ENCODE measurements at regions not wholly inside any gene's neighbourhood (a gene's known extent, or its start where the extent isn't known, plus 50 kb on each side); places are given as distances from the start of the nearest gene placed in this dataset.

DNA sequence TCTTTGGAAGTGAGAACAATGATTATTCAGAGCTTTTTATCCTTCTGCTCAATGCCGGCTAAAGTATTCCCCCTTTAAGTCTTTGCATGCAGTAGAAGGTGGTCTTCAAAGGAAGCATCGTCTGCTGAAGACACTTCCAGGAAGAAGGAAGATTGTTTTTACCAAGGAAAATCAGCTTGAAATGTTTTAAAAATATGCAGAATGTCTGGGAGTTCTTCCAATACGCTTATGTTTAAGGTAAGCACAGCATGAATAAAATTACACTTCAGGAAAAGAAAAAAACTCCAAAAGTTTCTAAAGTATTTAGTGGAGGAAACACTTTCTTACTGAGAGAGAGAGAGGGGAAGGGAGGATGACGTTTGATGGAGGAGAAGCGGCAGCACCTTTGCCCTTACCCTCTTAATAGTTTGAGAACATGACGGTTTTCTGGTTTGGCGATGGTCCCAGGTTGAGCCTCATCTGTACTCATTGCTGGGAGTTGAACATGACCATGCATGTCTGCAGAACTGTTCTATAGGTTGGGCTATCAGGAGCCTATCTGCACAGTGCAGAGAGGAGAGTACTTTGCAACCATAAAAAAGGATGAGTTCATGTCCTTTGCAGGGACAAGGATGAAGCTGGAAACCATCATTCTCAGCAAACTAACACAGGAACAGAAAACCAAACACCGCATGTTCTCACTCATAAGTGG is 338.1 kb downstream of the ACTR3B start:
- H3K79me2 ChIP-seq (ENCODE audit: insufficient read depth, low read depth, low read length), result no peaks in the 10 kb centered on the region
- H3K4me2 ChIP-seq (ENCODE audit: low read length), result no peak overlapping the region
- H3K4me3 ChIP-seq (ENCODE audit: low read depth, low read length, poor library complexity, severe bottlenecking), result no peak overlapping the region
- H4K20me1 ChIP-seq (ENCODE audit: insufficient read depth, low read length), result no peaks in the 10 kb centered on the region
- no peak overlapping the region for H3K27ac ChIP-seq (ENCODE audit: low read depth, low read length, poor library complexity, severe bottlenecking)
- no peaks in the 10 kb centered on the region for H3K9me3 ChIP-seq (ENCODE audit: low read length)
- no TSS peak for BruUV-seq (replicated peaks)
- POLR2A ChIA-PET, result no interaction called here
- H3K36me3 ChIP-seq (ENCODE audit: insufficient read depth, low read length), result no peaks in the 10 kb centered on the region
- intact Hi-C loops (cut with micrococcal nuclease; ENCODE audit: unreplicated experiment), result no loop called here
- DNase-seq (ENCODE audit: low spot score), result no peak
- CTCF ChIA-PET (ENCODE audit: unreplicated experiment), result no interaction called here
- TF ChIP-seq EZH2phosphoT487 (IDR thresholded peaks at IDR 0.05; ENCODE audit: borderline replicate concordance, low read depth, low read length), result no peak
- TF ChIP-seq, protein P1, sequence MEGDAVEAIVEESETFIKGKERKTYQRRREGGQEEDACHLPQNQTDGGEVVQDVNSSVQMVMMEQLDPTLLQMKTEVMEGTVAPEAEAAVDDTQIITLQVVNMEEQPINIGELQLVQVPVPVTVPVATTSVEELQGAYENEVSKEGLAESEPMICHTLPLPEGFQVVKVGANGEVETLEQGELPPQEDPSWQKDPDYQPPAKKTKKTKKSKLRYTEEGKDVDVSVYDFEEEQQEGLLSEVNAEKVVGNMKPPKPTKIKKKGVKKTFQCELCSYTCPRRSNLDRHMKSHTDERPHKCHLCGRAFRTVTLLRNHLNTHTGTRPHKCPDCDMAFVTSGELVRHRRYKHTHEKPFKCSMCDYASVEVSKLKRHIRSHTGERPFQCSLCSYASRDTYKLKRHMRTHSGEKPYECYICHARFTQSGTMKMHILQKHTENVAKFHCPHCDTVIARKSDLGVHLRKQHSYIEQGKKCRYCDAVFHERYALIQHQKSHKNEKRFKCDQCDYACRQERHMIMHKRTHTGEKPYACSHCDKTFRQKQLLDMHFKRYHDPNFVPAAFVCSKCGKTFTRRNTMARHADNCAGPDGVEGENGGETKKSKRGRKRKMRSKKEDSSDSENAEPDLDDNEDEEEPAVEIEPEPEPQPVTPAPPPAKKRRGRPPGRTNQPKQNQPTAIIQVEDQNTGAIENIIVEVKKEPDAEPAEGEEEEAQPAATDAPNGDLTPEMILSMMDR (conservative IDR thresholded peaks at IDR 0.05; ENCODE audit: low read length), result no peak
- no peak overlapping the region for H2AFZ ChIP-seq (ENCODE audit: low read length)
- H3K9me2 ChIP-seq (ENCODE audit: insufficient read depth, low read length), result no peaks in the 10 kb centered on the region
- no peaks in the 10 kb centered on the region for H3K4me1 ChIP-seq (ENCODE audit: insufficient read depth, low read length, poor library complexity, severe bottlenecking)

DNA sequence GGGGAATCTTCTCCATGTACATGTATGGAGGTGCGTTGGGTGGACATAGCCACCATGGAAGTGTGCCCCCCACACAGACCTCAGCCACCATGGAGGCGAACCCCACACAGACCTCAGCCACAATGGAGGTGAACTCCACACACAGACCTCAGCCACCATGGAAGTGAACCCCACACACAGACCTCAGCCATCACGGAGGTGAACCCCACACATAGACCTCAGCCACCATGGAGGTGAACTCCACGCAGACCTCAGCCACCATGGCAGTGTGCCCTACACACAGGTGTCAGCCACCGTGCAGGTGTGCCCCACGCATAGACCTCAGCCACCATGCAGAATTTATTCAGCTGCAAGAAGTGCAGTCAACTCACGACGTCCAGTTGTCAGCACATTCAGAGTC is 339.7 kb downstream of the ACTR3B start:
- no peaks in the 10 kb centered on the region for H4K20me1 ChIP-seq (ENCODE audit: insufficient read depth, low read length)
- no peaks in the 10 kb centered on the region for H3K36me3 ChIP-seq (ENCODE audit: insufficient read depth, low read length)
- no peak overlapping the region for H3K27ac ChIP-seq (ENCODE audit: low read depth, low read length, poor library complexity, severe bottlenecking)
- no peak for DNase-seq (ENCODE audit: low spot score)
- no peak overlapping the region for H3K4me2 ChIP-seq (ENCODE audit: low read length)
- H3K4me3 ChIP-seq (ENCODE audit: low read depth, low read length, poor library complexity, severe bottlenecking), result no peak overlapping the region
- intact Hi-C loops (cut with micrococcal nuclease; ENCODE audit: unreplicated experiment), result no loop called here
- H2AFZ ChIP-seq (ENCODE audit: low read length), result no peak overlapping the region
- no peaks in the 10 kb centered on the region for H3K79me2 ChIP-seq (ENCODE audit: insufficient read depth, low read depth, low read length)
- POLR2A ChIA-PET, result no interaction called here
- CTCF ChIA-PET (ENCODE audit: unreplicated experiment), result no interaction called here
- H3K9me3 ChIP-seq (ENCODE audit: low read length), result no peaks in the 10 kb centered on the region
- no peaks in the 10 kb centered on the region for H3K9me2 ChIP-seq (ENCODE audit: insufficient read depth, low read length)
- H3K4me1 ChIP-seq (ENCODE audit: insufficient read depth, low read length, poor library complexity, severe bottlenecking), result no peaks in the 10 kb centered on the region
- TF ChIP-seq, protein P1 (conservative IDR thresholded peaks at IDR 0.05; ENCODE audit: low read length), result no peak
- no peak for TF ChIP-seq EZH2phosphoT487 (IDR thresholded peaks at IDR 0.05; ENCODE audit: borderline replicate concordance, low read depth, low read length)
- BruUV-seq (replicated peaks), result no TSS peak

DNA sequence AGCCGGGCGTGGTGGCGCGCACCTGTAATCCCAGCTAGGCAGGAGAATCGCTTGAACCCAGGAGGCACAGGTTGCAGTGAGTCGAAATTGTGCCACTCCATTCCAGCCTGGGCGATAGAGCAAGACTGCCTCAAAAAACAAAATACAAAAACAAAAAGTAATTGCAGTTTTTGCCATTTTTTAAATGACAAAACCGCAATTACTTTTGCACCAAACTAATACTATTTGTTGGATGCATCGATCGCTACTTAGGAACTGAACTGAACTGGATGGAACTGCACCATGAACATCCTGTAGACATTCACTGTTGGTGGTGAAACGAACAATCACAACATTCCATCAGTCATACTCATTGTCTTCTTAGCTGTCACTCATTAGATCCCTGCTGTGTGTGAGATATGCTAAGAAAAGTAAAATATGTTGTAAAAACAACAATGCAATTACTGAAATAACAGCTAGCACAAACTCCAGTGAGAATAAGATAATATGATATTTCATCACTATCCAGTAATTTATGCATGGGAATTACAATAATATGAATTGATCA is 341.2 kb downstream of the ACTR3B start:
- POLR2A ChIA-PET, result no interaction called here
- TF ChIP-seq, protein P1 (conservative IDR thresholded peaks at IDR 0.05; ENCODE audit: low read length), result no peak
- TF ChIP-seq EZH2phosphoT487 (IDR thresholded peaks at IDR 0.05; ENCODE audit: borderline replicate concordance, low read depth, low read length), result no peak

More for the DNA sequence above, 341.2 kb downstream of the ACTR3B start:
- H2AFZ ChIP-seq (ENCODE audit: low read length), result no peak overlapping the region
- no peaks in the 10 kb centered on the region for H3K9me2 ChIP-seq (ENCODE audit: insufficient read depth, low read length)
- no peak for DNase-seq (ENCODE audit: low spot score)
- no peaks in the 10 kb centered on the region for H3K36me3 ChIP-seq (ENCODE audit: insufficient read depth, low read length)
- intact Hi-C loops (cut with micrococcal nuclease; ENCODE audit: unreplicated experiment), result no loop called here
- H3K4me3 ChIP-seq (ENCODE audit: low read depth, low read length, poor library complexity, severe bottlenecking), result no peak overlapping the region
- no peak overlapping the region for H3K4me2 ChIP-seq (ENCODE audit: low read length)
- H3K9me3 ChIP-seq (ENCODE audit: low read length), result no peaks in the 10 kb centered on the region
- H3K4me1 ChIP-seq (ENCODE audit: insufficient read depth, low read length, poor library complexity, severe bottlenecking), result no peaks in the 10 kb centered on the region
- BruUV-seq (replicated peaks), result no TSS peak
- no peak overlapping the region for H3K27ac ChIP-seq (ENCODE audit: low read depth, low read length, poor library complexity, severe bottlenecking)
- H3K79me2 ChIP-seq (ENCODE audit: insufficient read depth, low read depth, low read length), result no peaks in the 10 kb centered on the region
- CTCF ChIA-PET (ENCODE audit: unreplicated experiment), result no interaction called here
- H4K20me1 ChIP-seq (ENCODE audit: insufficient read depth, low read length), result no peaks in the 10 kb centered on the region
